Ovary (tissue), 7 donors: ENCODE measurements at regions not wholly inside any gene's neighbourhood (a gene's known extent, or its start where the extent isn't known, plus 50 kb on each side); places are given as distances from the start of the nearest gene placed in this dataset.

ENCODE experiments used
- DNase-seq, 5 donors: peaks; one replicate each; pipeline ENCODE4 v3.0.0-alpha.2; 2019 to 2020
- H3K27ac ChIP-seq, 2 donors: fragments of 200-600 bp; one replicate each; pipeline versions ENCODE4 v1.5.1 to v1.8.0; 2019 to 2022
- H3K27me3 ChIP-seq: fragments of 200-600 bp; one replicate; pipeline ENCODE4 v1.8.0; 2022
- H3K36me3 ChIP-seq: fragments of 200-600 bp; sonication (generic); one replicate; pipeline ENCODE4 v1.5.1; 2019
- H3K4me1 ChIP-seq: one replicate; pipeline ENCODE4 v1.8.1; 2013; ENCODE audit warnings: mild to moderate bottlenecking, moderate library complexity; ENCODE audit not compliant: insufficient read depth
- H3K4me3 ChIP-seq: fragments of 200-600 bp; sonication (generic); one replicate; pipeline ENCODE4 v1.5.1; 2017
- H3K9me3 ChIP-seq, 2 donors: fragments of 200-600 bp in 1 of 2; sonication (generic) in 1 of 2; one replicate each; pipeline versions ENCODE4 v1.5.1 to v1.8.1; 2013 to 2019; ENCODE audit warnings: mild to moderate bottlenecking in 1 of 2, moderate library complexity in 1 of 2
- EP300 ChIP-seq: sonication (generic); formaldehyde crosslinking; IDR thresholded peaks from one replicate; pipeline ENCODE4 v1.6.1; 2017; ENCODE audit warnings: antibody characterized with exemption
- POLR2A ChIP-seq: fragments of 450-650 bp; IDR thresholded peaks from one replicate; pipeline ENCODE4 v1.6.1; 2017; ENCODE audit warnings: antibody characterized with exemption, mild to moderate bottlenecking, moderate library complexity
- WGBS, 3 donors: extraction: QIAGEN DNeasy Blood & Tissue Kit in 1 of 3; methylation state at CpG; one replicate each; pipeline versions ENCODE4 v1.1.5 to v1.1.7; 2013 to 2017; 5-methylcytosine and 5-hydroxymethylcytosine counted together
- intact Hi-C, 4 donors: fragments of 100-400 bp; cut with DNase I; formaldehyde crosslinking; loops; one replicate each; pipeline versions ENCODE4 v1.11.0 to v1.15.1; 2022 to 2023
- TF ChIP-seq, protein P1 (sequence below), 3 donors: fragments of 450-650 bp in 2 of 3; fragments of 200-600 bp in 1 of 3; IDR thresholded peaks; one replicate each; pipeline versions ENCODE4 v1.5.1 to v1.8.0; 2016 to 2022; ENCODE audit warnings: antibody characterized with exemption in 3 of 3, mild to moderate bottlenecking in 1 of 3
- donor health status: DM: no; HTN: no; CAD: no; lungs with moderate emphysema.
- donor health status: DM: no; HTN: no; CAD: no.
- donor health status: Bipolar disorder and iron deficiency.
- donor health status: DM: no; HTN: no; CAD: no.
- donor health status: DM: yes; HTN: yes; CAD: no.

DNA sequence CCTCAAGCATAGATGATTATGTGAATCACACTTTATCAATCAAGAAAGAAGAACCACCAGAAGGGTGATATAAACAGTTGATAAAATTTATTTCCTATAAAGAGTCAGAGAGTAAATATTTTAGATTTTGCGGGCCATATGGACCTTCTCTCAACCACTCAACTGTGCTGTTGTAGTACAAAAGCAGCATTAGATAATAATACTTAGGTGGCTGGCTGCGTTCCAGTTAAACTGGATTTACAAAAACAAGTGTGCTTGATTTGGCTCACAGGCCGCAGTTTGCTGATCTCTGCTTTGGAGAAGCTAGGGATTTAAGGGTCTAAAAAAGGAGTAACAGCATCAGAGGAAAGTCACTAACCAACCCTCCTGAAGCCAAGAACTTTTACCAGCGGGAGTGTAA is 1406.0 kb downstream of the KCNT2 start:
- H3K4me1 ChIP-seq, result no peaks in the 10 kb centered on the region
- H3K27me3 ChIP-seq, result no peaks in the 10 kb centered on the region
- TF ChIP-seq EP300 (no peak), POLR2A (no peak)
- TF ChIP-seq, protein P1, sequence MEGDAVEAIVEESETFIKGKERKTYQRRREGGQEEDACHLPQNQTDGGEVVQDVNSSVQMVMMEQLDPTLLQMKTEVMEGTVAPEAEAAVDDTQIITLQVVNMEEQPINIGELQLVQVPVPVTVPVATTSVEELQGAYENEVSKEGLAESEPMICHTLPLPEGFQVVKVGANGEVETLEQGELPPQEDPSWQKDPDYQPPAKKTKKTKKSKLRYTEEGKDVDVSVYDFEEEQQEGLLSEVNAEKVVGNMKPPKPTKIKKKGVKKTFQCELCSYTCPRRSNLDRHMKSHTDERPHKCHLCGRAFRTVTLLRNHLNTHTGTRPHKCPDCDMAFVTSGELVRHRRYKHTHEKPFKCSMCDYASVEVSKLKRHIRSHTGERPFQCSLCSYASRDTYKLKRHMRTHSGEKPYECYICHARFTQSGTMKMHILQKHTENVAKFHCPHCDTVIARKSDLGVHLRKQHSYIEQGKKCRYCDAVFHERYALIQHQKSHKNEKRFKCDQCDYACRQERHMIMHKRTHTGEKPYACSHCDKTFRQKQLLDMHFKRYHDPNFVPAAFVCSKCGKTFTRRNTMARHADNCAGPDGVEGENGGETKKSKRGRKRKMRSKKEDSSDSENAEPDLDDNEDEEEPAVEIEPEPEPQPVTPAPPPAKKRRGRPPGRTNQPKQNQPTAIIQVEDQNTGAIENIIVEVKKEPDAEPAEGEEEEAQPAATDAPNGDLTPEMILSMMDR (IDR thresholded peaks at IDR 0.05), result no peak
- no peak overlapping the region for H3K4me3 ChIP-seq
- peak in 4 of 5 donors; percentile 14 to 43 (median 25) for DNase-seq
- WGBS, 3 donors, result 7 to 28% (median 16%) methylated on average over 4 of the region's 4 CpGs
- intact Hi-C loops, result no loop called here
- no peaks in the 10 kb centered on the region for H3K36me3 ChIP-seq
- H3K27ac ChIP-seq, result no peak overlapping the region
- no peaks in the 10 kb centered on the region for H3K9me3 ChIP-seq

DNA sequence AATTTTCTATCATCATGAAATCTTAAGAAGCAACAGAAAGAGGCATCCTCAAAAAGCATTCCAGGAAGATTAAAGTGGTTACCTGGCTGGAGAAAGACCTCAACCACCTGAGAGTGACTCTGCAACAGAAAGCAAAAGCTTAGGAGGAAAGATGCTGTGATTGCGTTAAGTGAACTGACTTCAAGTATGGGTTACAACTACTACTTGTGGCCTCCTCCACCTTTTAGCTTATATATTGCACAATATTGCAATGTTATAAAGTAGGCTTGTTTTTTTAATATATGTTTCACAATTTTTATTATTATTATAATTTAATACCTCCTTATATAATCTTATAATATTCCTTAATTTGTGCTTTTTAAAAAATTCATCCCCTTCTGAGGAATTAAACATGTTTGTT is 1407.5 kb downstream of the KCNT2 start:
- DNase-seq, result no peak

DNA sequence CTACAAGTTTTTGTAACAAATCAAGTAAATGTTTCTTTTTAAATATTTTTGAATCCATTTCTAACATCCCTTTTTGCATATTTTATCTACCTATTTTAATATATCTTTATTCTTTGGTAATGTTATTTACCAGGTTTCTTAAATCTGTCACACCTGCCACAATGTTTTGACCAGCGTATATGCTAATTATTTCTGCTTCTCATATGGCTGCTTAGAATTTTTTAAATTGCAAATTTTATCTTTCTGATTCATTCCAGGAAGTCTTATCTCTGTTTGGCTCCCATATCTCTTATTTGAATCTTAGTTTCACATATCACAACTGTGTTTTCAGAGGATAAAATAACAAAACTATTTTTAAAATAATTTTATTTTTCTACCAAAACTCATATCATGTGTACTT is 1411.1 kb downstream of the KCNT2 start:
- Histone ChIP-seq H3K36me3 (no peaks in the 10 kb centered on the region), H3K4me1 (no peaks in the 10 kb centered on the region), H3K27me3 (no peaks in the 10 kb centered on the region), H3K27ac (no peak overlapping the region), H3K4me3 (no peak overlapping the region), H3K9me3 (no peaks in the 10 kb centered on the region)
- TF ChIP-seq, protein P1 (IDR thresholded peaks at IDR 0.05), result no peak
- TF ChIP-seq POLR2A, result no peak
- no peak for TF ChIP-seq EP300
- DNase-seq, result no peak
- intact Hi-C loops, result no loop called here
- 89 to 98% (median 96%) methylated on average over 1 of the region's 1 CpG for WGBS, 3 donors

More for the DNA sequence above, 1407.5 kb downstream of the KCNT2 start:
- intact Hi-C loops, result no loop called here
- no peak overlapping the region for H3K4me3 ChIP-seq
- H3K4me1 ChIP-seq, result no peaks in the 10 kb centered on the region
- no peak for TF ChIP-seq EP300
- TF ChIP-seq, protein P1 (IDR thresholded peaks at IDR 0.05), result no peak
- TF ChIP-seq POLR2A, result no peak
- no peaks in the 10 kb centered on the region for H3K27me3 ChIP-seq
- H3K27ac ChIP-seq, result no peak overlapping the region
- no peaks in the 10 kb centered on the region for H3K36me3 ChIP-seq
- no peaks in the 10 kb centered on the region for H3K9me3 ChIP-seq
- WGBS, 3 donors, result 95 to 100% (median 95%) methylated on average over 1 of the region's 1 CpG

DNA sequence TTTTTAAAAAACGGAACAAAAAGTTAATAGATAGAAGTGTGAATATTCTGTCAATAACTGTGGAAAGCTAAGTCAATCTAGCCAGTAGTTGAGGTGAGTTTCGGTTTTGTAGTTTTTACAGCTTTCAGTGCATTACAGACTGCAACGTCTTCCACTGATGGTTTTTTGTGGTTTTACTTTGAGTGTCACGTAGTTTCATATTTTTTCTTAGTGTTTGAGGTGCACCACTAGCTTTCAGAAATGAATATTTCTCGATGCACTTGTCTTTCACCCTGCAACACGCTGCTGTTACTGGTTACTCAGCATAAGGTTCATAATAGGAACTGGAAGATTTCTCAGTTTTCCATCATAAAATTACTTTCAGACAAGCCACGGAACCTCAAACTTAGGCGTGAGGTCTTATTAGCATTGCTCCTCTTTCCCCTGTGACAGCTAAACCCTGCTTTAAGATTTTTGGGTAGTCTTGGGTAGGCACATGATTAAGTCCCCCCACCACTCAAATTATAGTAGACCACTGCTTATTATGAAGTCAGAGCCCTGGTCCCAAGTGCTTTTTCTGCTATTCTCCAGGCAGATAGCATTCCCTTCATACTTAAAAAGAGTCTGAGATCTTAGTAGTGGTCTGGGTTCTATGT is 1412.7 kb downstream of the KCNT2 start:
- Histone ChIP-seq H3K27me3 (no peaks in the 10 kb centered on the region), H3K4me1 (no peaks in the 10 kb centered on the region), H3K36me3 (no peaks in the 10 kb centered on the region), H3K9me3 (no peaks in the 10 kb centered on the region), H3K27ac (no peak overlapping the region), H3K4me3 (no peak overlapping the region)
- 82 to 88% (median 88%) methylated on average over 8 of the region's 8 CpGs for WGBS, 3 donors
- DNase-seq, result no peak
- TF ChIP-seq EP300 (no peak), POLR2A (no peak)
- TF ChIP-seq, protein P1 (IDR thresholded peaks at IDR 0.05), result no peak
- intact Hi-C loops, result no loop called here
